H1 (cell line): ENCODE measurements at regions not wholly inside any gene's neighbourhood (a gene's known extent, or its start where the extent isn't known, plus 50 kb on each side); places are given as distances from the start of the nearest gene placed in this dataset.

Source experiments
- ASH2L ChIP-seq: fragments of 200-600, 300-600 bp; sonication (generic); IDR thresholded peaks from one replicate; pipeline ENCODE4 v1.7.1; 2017; ENCODE audit warnings: low read length
- BRCA1 ChIP-seq: IDR thresholded peaks from 2 replicates; pipeline ENCODE4 v1.6.1; 2012; ENCODE audit warnings: low read depth, low read length, improper control_type of control experiment
- CBX8 ChIP-seq: fragments of 300-800, 300-1000 bp; sonication (generic); IDR thresholded peaks from 2 replicates; pipeline ENCODE4 v1.7.1; 2016; ENCODE audit warnings: low read depth, low read length, borderline replicate concordance
- CEBPB ChIP-seq: IDR thresholded peaks from 2 replicates; pipeline ENCODE4 v1.6.1; 2012; ENCODE audit warnings: low read depth, low read length
- CHD2 ChIP-seq: IDR thresholded peaks from 2 replicates; pipeline ENCODE4 v1.6.1; 2012; ENCODE audit warnings: low read length, improper control_type of control experiment
- E2F6 ChIP-seq: IDR thresholded peaks from 2 replicates; pipeline ENCODE4 v1.6.1; 2012; ENCODE audit warnings: inconsistent platforms
- EGR1 ChIP-seq: IDR thresholded peaks from 2 replicates; pipeline ENCODE4 v1.6.1; 2011; ENCODE audit warnings: low read depth, low read length, borderline replicate concordance
- EP300 ChIP-seq, 2 experiments: IDR thresholded peaks; 1 replicate in 1 of 2; 2 replicates in 1 of 2; pipeline ENCODE4 v1.6.1; 2011 to 2012; ENCODE audit warnings: low read depth in 2 of 2, low read length in 2 of 2, mild to moderate bottlenecking in 2 of 2, borderline replicate concordance in 1 of 2, inconsistent platforms in 1 of 2, moderate library complexity in 1 of 2
- FOSL1 ChIP-seq: IDR thresholded peaks from 2 replicates; pipeline ENCODE4 v1.6.1; 2011; ENCODE audit warnings: mild to moderate bottlenecking, low read depth, low read length, moderate library complexity; ENCODE audit not compliant: insufficient read depth
- HDAC2 ChIP-seq, 2 experiments: fragments of 300-600 bp in 1 of 2; sonication (generic) in 1 of 2; IDR thresholded peaks; 2 replicates each; pipeline ENCODE4 v1.6.1; 2011 to 2012; ENCODE audit warnings: low read depth in 2 of 2, low read length in 2 of 2, mild to moderate bottlenecking in 2 of 2, moderate library complexity in 2 of 2, borderline replicate concordance in 1 of 2, inconsistent platforms in 1 of 2
- HDAC6 ChIP-seq: IDR thresholded peaks from one replicate; pipeline ENCODE4 v1.7.1; 2012; ENCODE audit warnings: low read depth, mild to moderate bottlenecking, inconsistent platforms, low read length, moderate library complexity
- JUND ChIP-seq: IDR thresholded peaks from 2 replicates; pipeline ENCODE4 v1.6.1; 2011; ENCODE audit warnings: mild to moderate bottlenecking, improper control_type of control experiment, low read length
- MAX ChIP-seq: IDR thresholded peaks from 2 replicates; pipeline ENCODE4 v1.6.1; 2012; ENCODE audit warnings: inconsistent platforms
- POLR2A ChIP-seq, 2 experiments: IDR thresholded peaks; 1 replicate in 1 of 2; 2 replicates in 1 of 2; pipeline ENCODE4 v1.6.1; 2011; ENCODE audit warnings: low read depth in 2 of 2, low read length in 2 of 2, mild to moderate bottlenecking in 2 of 2; ENCODE audit errors: control extremely low read depth in 1 of 2
- POLR2AphosphoS5 ChIP-seq: IDR thresholded peaks from 2 replicates; pipeline ENCODE4 v1.6.1; 2011; ENCODE audit warnings: low read depth, low read length
- POU5F1 ChIP-seq: IDR thresholded peaks from 2 replicates; pipeline ENCODE4 v1.6.1; 2011; ENCODE audit warnings: low read depth, mild to moderate bottlenecking, low read length, moderate library complexity
- RFX5 ChIP-seq: IDR thresholded peaks from 2 replicates; pipeline ENCODE4 v1.6.1; 2011; ENCODE audit warnings: low read depth, low read length, improper control_type of control experiment, borderline replicate concordance
- RNF2 ChIP-seq: fragments of 200-900, 300-1000 bp; sonication (generic); IDR thresholded peaks from 2 replicates; pipeline ENCODE4 v1.7.1; 2016; ENCODE audit warnings: borderline replicate concordance, low read depth, mild to moderate bottlenecking, antibody characterized with exemption, low read length; ENCODE audit not compliant: poor library complexity, severe bottlenecking; ENCODE audit errors: missing control alignments
- SAP30 ChIP-seq: fragments of 300-600 bp; sonication (generic); IDR thresholded peaks from 2 replicates; pipeline ENCODE4 v1.7.1; 2012; ENCODE audit warnings: low read length, moderate library complexity, mild to moderate bottlenecking, inconsistent platforms; ENCODE audit not compliant: insufficient read depth, insufficient replicate concordance
- SIX5 ChIP-seq: IDR thresholded peaks from 2 replicates; pipeline ENCODE4 v1.6.1; 2011; ENCODE audit warnings: mild to moderate bottlenecking, low read depth, low read length
- SP1 ChIP-seq: IDR thresholded peaks from 2 replicates; pipeline ENCODE4 v1.6.1; 2011; ENCODE audit warnings: low read depth, low read length
- SP4 ChIP-seq: IDR thresholded peaks from 2 replicates; pipeline ENCODE4 v1.6.1; 2012; ENCODE audit warnings: low read length, inconsistent platforms
- SUZ12 ChIP-seq: fragments of 200-600 bp; sonication (generic); IDR thresholded peaks from 2 replicates; pipeline ENCODE4 v1.6.1; 2012; ENCODE audit warnings: mild to moderate bottlenecking, inconsistent platforms, low read length, moderate library complexity, mixed read lengths
- TAF7 ChIP-seq: optimal IDR thresholded peaks from 2 replicates; pipeline ENCODE3; 2011; ENCODE audit warnings: low read depth, mild to moderate bottlenecking, inconsistent platforms, low read length, moderate library complexity, borderline replicate concordance
- TBP ChIP-seq: IDR thresholded peaks from 2 replicates; pipeline ENCODE4 v1.6.1; 2011; ENCODE audit warnings: low read depth, low read length, improper control_type of control experiment
- TCF12 ChIP-seq: IDR thresholded peaks from 2 replicates; pipeline ENCODE4 v1.6.1; 2011; ENCODE audit warnings: low read depth, mild to moderate bottlenecking, low read length
- ZNF274 ChIP-seq: IDR thresholded peaks from 2 replicates; pipeline ENCODE4 v1.7.0; 2012; ENCODE audit warnings: low read length, borderline replicate concordance; ENCODE audit errors: extremely low read depth

DNA sequence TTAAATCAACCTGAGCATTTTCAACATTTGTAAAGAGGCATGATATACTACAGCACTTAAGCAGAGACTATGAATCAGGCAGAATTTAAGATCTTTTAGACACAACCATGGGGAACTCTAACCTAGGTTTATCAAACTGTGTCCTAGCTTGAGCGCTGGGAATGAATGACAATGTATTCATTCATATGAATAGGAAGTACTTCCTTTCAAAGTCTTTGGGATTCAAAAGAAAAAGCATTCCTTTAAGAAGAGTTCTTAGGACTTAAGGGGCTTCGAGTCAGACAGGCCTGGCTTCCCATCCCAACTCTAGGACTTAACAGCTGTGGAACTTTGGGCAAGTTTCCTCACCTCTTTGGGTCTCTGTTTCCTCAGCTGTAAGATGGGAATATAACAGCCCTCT lies 104.6 kb downstream of the ANAPC4 start (continued):
- TF ChIP-seq HDAC2 (IDR thresholded peaks at IDR 0.05; ENCODE audit: borderline replicate concordance in 1 of 2, low read depth in 2 of 2, low read length in 2 of 2) (no peak; a peak in 1 of 4 replicates), E2F6 (no peak), TCF12 (peak; percentile 25; the same call in 1 of the 2 replicates), MAX (no peak), SP4 (no peak), SUZ12 (no peak), CBX8 (no peak), ZNF274 (no peak), HDAC6 (no peak), RNF2 (no peak), TBP (no peak), TAF7 (no peak), POU5F1 (peak; percentile 70; the same call in 1 of the 2 replicates), RFX5 (no peak), FOSL1 (no peak), JUND (no peak), SP1 (no peak), POLR2A (IDR thresholded peaks at IDR 0.05; ENCODE audit: control extremely low read depth in 1 of 2, low read depth in 2 of 2, low read length in 2 of 2) (no peak), ASH2L (no peak), BRCA1 (no peak), SIX5 (no peak), CHD2 (no peak), CEBPB (no peak), SAP30 (no peak), POLR2AphosphoS5 (no peak), EP300 (IDR thresholded peaks at IDR 0.05; ENCODE audit: borderline replicate concordance in 1 of 2, low read depth in 2 of 2, low read length in 2 of 2) (0 out of 3 replicates have a peak, but pooled peaks of 1 of the 2 experiments have one; percentile 47), EGR1 (0 out of 2 replicates have a peak, but pooled peaks have one; percentile 18)
- TF ChIP-seq, all 59 proteins: peak for 8
